Stimulated activated CD8-positive, alpha-beta memory T cell treated with anti-CD3 and anti-CD28 coated beads, Interleukin-2, amount 100 ng/mL, for 48 hours (primary cell): ENCODE measurements at regions not wholly inside any gene's neighbourhood (a gene's known extent, or its start where the extent isn't known, plus 50 kb on each side); places are given as distances from the start of the nearest gene placed in this dataset.
"Not testable (repeated sequence)": the region's sequence is repeated elsewhere in the genome, so short reads cannot be mapped to it uniquely, and the experiment has no call there.

Experiments used
- DNase-seq, 2 donors: peaks; one replicate each; pipeline ENCODE4 v3.0.0-alpha.2; 2020; ENCODE audit warnings: low read depth in 2 of 2

DNA sequence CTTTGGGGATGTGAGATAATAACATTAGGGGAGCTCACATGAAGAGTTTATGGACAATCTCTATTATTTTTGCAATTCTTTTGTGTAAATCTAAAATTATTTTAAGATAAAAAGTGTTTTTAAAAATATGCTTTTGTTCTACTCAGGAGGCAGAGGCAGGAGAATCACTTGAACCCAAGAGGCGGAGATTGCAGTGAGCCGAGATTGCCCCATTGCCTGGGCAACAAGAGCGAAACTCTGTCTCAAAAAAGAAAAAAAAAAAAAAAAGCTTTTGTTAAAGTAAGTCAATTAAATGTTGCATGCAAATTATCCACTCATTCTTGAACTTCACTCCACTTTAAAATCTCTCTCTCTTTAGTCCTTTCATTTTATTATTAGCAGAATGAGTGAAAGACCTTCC is 193.3 kb upstream of the IRS2 start:
- not testable (repeated sequence) for DNase-seq

- no peak for DNase-seq
These were observed 192.8 kb upstream of the IRS2 start for GRCh38 chr13:109979228-109979627.

DNA sequence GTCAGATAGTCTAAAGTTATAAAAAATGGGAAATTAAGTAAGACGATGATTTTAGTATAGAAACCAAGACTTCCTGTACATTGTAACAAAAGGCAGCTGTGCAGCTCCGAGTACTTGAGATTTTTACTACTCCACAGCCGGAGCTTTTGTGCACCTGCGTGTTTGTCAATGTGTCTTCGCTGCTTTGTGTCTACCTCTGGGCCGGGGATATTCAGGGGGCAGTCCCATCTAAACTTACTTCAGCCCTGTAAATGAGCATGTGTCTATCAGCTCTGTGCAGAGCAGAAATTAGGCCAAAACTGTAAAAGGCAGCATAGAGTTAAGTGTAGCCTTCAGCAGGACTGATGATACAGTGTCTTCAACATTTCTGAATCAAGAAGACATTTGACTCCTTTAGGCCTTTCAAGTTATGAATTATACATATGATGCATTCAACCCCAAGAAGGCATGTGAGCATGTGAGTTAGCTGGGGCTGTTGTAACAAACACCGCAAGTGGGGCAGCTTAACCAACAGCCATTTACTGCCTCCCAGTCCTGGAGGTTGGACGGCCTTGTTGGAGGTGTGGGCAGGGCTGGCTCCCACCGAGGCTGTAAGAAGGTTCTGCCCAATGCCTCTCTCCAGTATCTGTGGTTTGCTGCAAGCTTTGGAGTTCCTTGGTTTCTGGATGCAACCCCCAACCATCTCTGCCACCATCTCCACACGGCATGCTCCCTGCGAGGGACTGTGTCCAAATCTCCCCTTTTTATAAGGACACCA is 191.0 kb upstream of the IRS2 start:
- DNase-seq = no peak

GRCh38 chr13:109976206-109976997 is 190.0 kb upstream of the IRS2 start:
- no peak for DNase-seq

DNA sequence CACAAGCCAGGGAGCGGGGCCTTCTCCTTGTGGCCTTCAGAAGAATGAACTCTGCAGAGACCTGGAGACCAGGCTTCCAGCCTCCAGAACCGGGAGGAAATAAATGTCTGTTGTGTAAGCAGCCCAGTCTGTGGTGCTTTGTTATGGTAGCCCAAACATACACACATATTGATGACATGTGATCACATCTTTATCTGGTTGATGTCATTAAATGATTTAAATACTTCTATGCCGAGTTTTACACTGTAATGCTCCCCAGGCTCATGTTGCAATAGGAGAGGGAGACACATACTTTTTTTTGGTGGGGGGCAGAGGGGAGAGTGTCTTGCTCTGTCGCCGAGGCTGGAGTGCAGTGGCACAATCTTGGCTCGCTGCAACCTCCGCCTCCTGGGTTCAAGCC is 188.0 kb upstream of the IRS2 start:
- no peak for DNase-seq

DNA sequence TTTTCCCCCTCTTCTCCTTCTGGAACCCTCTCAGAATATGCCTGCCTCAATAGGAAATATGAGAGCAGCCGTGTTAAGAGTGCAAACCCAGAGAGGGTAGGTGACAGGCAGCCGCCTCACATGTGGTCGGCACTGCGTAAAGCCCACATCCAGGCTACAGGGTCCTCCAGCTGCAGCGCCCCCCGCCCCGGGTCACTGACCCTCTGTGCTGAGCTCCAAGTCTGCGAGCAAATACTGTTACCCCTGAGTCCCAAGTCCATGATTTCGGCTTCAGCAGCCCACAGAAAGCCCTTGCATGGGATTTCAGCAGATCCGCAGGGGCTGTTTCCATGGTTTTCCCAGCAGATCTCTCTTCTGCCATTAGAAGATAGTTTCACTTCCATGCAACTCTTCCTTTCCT is 186.9 kb upstream of the IRS2 start:
- DNase-seq = no peak

DNA sequence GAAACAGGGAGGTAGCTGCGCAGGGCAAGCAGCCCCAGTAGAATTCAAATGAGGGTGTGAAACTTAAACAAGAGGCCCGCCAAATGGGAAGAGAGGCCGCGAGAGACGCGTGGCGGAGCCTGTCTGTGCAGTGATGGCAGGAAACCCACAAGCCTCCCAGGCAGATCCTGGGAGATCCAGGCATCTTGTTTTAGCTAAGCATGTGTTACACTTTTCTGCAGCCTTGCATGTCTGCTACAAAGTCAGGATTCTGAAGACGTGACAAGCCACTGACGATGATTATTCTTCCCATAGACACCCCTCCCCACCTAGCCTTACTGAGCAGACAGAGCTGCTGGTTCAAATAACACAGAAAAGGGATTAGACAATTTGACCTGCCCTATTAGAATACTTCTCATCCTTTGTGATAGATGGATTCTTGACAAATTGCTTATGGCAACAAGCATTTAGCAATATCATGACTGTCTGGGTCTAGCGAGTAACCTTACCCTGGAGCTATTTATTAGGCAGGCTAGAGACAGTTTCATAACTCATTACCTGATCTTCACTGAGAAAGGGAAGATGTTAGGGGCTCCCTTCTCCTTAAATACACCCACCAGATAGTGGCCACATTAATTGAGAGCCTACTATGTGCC is 185.2 kb upstream of the IRS2 start:
- no peak for DNase-seq

DNA sequence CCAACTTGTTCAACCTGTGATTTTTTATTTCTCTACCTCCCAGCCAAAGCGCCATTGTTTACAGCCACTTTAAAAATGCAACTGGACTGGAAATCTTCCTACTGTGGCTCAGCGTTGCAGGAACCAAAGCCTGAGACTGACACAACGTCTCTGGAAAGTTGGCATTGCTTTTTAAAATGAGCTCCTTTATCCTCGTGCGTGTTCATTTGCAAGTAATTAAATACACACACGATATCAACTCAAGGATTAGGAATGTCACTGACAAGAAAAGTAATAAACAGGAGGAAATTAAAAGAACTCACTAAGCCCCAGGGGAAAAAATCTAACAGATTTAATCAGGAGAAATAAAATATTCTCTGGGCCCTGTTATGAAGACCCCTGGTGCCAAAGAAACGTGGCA is 184.6 kb upstream of the IRS2 start:
- DNase-seq = no peak

DNA sequence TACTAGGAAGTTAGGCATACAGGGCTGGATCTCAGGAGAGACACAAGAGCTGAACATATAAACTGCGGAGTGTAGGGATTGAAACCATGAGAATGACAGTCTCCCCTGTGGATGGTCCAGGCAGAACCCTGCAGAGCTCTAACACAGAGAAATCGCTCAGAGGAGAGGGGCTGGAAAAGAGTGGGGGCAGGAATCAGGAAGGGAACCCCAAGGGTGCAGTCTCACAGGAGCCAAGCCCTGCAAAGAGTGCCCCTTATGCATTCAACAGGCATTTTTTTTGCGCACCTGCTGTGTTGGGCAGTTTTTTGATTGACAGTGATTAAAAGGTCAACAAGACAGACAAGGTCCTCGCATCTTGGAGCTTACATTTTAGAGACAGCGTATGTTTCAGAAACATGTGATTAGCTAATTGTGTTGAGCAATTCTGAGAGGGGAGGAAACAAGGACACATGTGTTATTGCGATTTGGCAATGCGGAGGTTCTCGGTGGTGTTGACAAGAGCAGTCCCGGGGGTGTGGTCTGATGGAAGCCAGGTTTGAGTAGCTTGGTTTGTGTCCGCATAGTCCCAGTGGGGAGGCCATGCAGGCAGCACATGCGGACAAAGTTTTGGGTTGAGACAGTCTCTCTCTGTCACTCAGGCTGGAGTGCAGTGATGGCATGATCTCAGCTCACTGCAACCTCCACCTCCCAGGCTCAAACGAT is 182.6 kb upstream of the IRS2 start:
- no peak for DNase-seq

- no peak for DNase-seq
These were observed 177.7 kb upstream of the IRS2 start for GRCh38 chr13:109963960-109964563.

DNA sequence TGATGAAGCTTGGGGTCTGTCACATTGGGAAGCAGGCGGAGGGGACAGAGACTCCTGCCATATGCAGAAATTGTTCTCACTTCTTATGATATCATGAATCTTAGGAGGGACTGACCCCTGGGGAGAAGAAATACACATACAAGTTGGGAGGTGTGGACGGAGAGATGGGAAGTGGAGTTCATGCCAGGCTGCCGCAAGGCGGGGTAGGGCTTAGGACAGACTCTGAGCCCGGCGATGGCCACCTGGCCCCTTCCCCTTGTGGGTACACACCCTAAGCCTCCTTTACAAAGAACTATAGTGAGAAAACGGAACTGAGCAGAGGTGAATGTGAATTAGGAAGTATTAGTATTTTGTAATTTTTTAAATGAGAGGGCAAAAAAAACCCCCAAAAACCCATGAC is 177.0 kb upstream of the IRS2 start:
- no peak for DNase-seq

DNA sequence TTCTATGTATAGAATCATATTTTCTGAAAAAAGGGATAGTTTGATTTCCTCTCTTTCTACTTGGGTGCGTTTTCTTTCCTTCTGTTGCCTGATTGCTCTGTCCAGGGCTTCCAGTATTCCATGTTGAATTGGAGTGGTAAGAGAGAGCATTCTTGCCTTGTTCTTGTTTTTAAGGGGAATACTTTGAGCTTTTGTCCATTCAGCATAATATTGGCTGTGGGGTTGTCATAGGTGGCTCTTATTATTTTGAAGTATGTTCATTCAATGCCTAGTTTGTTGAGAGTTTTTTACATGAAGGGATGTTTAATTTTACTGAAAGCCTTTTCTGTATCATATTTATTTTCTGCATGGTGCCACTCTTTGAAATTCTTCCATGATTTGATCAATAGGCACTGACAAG is 173.5 kb upstream of the IRS2 start:
- no peak for DNase-seq

GRCh38 chr13:109957875-109958274 is 171.5 kb upstream of the IRS2 start:
- DNase-seq = no peak

- no peak for DNase-seq
These were observed 169.2 kb upstream of the IRS2 start for GRCh38 chr13:109955598-109955997.

DNA sequence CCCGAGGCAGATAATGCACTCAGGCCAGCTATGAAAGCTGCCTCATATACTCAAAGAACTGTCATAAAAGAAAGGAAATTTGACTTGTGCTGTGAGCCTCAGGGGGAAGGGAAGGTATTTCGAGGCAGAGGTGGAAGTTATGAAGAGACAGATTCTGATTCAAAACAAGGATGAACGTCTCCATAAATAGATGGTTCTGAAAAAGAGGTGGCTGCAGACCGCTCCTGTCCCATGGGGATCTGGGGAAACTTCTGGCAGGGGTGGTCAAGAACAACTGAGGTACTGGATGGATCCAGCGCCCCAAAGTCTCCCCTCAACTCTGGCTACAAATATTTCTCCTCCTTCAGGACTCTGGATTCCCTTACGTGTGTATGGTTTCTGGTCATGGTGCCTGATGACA is 168.1 kb upstream of the IRS2 start:
- no peak for DNase-seq

GRCh38 chr13:109951491-109951890 is 165.1 kb upstream of the IRS2 start:
- no peak for DNase-seq

DNA sequence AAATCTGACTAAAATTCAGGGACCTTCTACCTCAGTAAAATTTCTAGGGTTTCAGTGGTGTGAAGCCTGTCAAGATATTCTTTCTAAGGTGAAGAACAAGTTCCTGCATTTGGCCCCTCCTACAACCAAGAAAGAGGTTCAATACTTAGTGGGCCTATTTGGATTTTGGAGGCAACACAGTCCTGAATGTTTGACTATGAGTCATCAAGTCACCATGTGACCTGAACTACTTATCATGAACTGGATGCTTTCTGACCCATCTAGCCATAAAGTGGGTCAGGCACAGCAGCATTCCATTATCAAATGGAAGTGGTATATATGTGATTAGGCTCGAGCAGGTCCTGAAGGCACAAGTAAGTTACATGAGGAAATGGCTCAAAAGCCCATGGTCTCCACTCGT is 163.0 kb upstream of the IRS2 start:
- DNase-seq = no peak

DNA sequence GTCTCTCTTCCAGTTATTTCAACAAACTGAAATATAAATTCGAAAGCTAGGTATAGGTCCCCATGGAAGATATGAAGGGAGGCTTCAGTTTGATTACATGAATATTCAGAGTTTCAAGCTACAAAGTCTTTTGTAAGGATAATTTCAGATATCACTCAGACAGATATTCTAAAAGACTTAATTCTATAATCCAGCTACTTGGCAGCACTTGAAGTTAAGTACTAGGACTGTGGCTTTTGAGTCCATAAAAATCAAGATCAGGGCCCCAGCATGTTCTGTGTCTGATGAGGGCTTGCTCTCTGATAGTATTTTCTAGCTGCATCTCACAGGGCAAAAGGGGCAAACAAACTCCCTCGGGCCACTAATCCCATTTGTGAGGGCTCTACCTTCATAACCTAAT is 160.6 kb upstream of the IRS2 start:
- no peak for DNase-seq

- no peak for DNase-seq
These were observed 159.0 kb upstream of the IRS2 start for GRCh38 chr13:109945206-109945960.

DNA sequence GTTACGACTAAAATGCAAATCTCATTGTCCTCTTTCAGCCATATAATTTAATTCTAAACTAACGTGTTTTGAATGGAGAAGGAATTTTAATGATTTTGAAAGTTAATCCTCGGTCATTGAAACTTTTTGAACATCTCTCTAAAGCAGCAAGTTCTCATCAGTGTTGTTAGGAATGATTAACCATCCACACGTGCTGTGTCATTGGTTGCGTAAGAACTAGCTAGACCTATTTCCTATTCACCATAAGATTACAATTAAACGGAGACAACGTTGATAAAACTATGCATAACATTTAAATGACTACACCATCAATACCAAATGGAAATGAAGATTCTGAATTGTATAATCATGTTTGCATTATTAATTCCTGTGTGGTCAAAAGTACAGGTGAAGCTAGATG is 155.6 kb upstream of the IRS2 start:
- no peak for DNase-seq

DNA sequence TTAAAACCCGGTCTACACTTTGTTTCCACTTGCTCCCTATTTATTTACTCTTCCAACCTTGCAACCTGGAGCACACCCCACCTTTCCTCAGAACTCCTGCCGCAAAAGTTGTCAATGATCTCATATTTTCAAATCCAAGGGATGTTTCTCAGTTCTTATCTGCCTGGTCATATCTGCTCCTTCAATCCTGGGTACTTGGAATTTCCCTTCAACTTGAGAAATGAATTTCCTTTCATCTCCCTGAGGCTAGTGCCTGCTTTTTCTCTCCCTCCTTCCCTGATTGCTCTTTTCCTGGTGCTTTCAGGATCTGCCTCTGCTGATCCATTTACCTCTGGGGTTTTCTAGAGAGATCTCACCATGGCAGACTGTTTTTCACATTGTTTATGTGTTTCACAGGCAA is 154.8 kb upstream of the IRS2 start:
- DNase-seq = no peak
